Left ventricle myocardium superior (tissue), 1 donor: ENCODE measurements at regions not wholly inside any gene's neighbourhood (a gene's known extent, or its start where the extent isn't known, plus 50 kb on each side); places are given as distances from the start of the nearest gene placed in this dataset.

ENCODE experiments used
- ATAC-seq: fragments of 200-7000 bp; cut with Tn5 transposase; one replicate; pipeline ENCODE4 v1.9.1; 2020; ENCODE audit warnings: mild to moderate bottlenecking, moderate library complexity
- DNase-seq: peaks from one replicate; pipeline ENCODE4 v3.0.0-alpha.2; 2020
- intact Hi-C: fragments of 100-400 bp; cut with micrococcal nuclease; formaldehyde crosslinking; loops from one replicate; pipeline ENCODE4 v1.11.0; 2022
- donor health status: DM: no; HTN: yes; CAD: no; lungs with severe emphysema.

GRCh38 chr6:41446132-41446531 lies 100.0 kb upstream of the FOXP4 start:
- ATAC-seq (no peak), DNase-seq (no peak)
- intact Hi-C loops, result no loop called here

- DNase-seq (no peak), ATAC-seq (no peak)
- intact Hi-C loops, result no loop called here
Observed at GRCh38 chr6:41446907-41447545, 99.2 kb upstream of the FOXP4 start.

- no peak for ATAC-seq
- intact Hi-C loops, result no loop called here
- DNase-seq, result no peak
Observed at GRCh38 chr6:41448256-41448655, 97.9 kb upstream of the FOXP4 start.

- DNase-seq, result peak; percentile 61
- intact Hi-C loops, result no loop called here
- ATAC-seq, result peak; percentile 28
Observed at GRCh38 chr6:41449399-41450245, 96.6 kb upstream of the FOXP4 start.

- intact Hi-C loops, result no loop called here
- DNase-seq, result no peak
- ATAC-seq, result no peak
Observed at GRCh38 chr6:41450581-41450980, 95.6 kb upstream of the FOXP4 start.

GRCh38 chr6:41451039-41451438 lies 95.1 kb upstream of the FOXP4 start:
- peak; percentile 54 for ATAC-seq
- intact Hi-C loops, result no loop called here

GRCh38 chr6:41451515-41452163 lies 94.5 kb upstream of the FOXP4 start:
- peak; percentile 72 for DNase-seq
- ATAC-seq, result peak; percentile 88
- intact Hi-C loops, result no loop called here

More at GRCh38 chr6:41451039-41451438, 95.1 kb upstream of the FOXP4 start:
- DNase-seq, result peak; percentile 42

- DNase-seq, result no peak
- intact Hi-C loops, result no loop called here
- ATAC-seq, result no peak
Observed at GRCh38 chr6:41452763-41453162, 93.4 kb upstream of the FOXP4 start.

- ATAC-seq (no peak), DNase-seq (peak; percentile 46)
- intact Hi-C loops, result no loop called here
Observed at GRCh38 chr6:41453244-41453643, 92.9 kb upstream of the FOXP4 start.

GRCh38 chr6:41454189-41454789 lies 91.9 kb upstream of the FOXP4 start:
- DNase-seq (no peak), ATAC-seq (no peak)
- intact Hi-C loops, result no loop called here

- DNase-seq (no peak), ATAC-seq (no peak)
- intact Hi-C loops, result no loop called here
Observed at GRCh38 chr6:41455410-41455809, 90.8 kb upstream of the FOXP4 start.

- intact Hi-C loops, result no loop called here
- ATAC-seq (no peak), DNase-seq (no peak)
Observed at GRCh38 chr6:41455818-41456217, 90.4 kb upstream of the FOXP4 start.

- DNase-seq, result no peak
- intact Hi-C loops, result no loop called here
Observed at GRCh38 chr6:41457303-41457670, 88.9 kb upstream of the FOXP4 start.

GRCh38 chr6:41459738-41460137 lies 86.4 kb upstream of the FOXP4 start:
- intact Hi-C loops, result no loop called here
- no peak for ATAC-seq

More at GRCh38 chr6:41457303-41457670, 88.9 kb upstream of the FOXP4 start:
- no peak for ATAC-seq

GRCh38 chr6:41460742-41461336 lies 85.3 kb upstream of the FOXP4 start:
- no peak for DNase-seq
- intact Hi-C loops, result no loop called here
- no peak for ATAC-seq

More at GRCh38 chr6:41459738-41460137, 86.4 kb upstream of the FOXP4 start:
- no peak for DNase-seq

- intact Hi-C loops, result loop anchor here (2.0 kb wide), 1 partner anchor 131 kb away; no protein-coding TSS in a partner anchor
Observed at GRCh38 chr6:41462033-41462432, 84.1 kb upstream of the FOXP4 start.

GRCh38 chr6:41463062-41463930 lies 82.9 kb upstream of the FOXP4 start:
- DNase-seq (peak; percentile 86), ATAC-seq (peak; percentile 94)
- intact Hi-C loops, result loop anchor here (2.0 kb wide), 1 partner anchor 130 kb away; no protein-coding TSS in a partner anchor

More at GRCh38 chr6:41462033-41462432, 84.1 kb upstream of the FOXP4 start:
- ATAC-seq, result no peak
- no peak for DNase-seq

GRCh38 chr6:41464019-41464418 lies 82.2 kb upstream of the FOXP4 start:
- DNase-seq (no peak), ATAC-seq (no peak)
- intact Hi-C loops, result no loop called here
